ENCODE measurements at regions not wholly inside any gene's neighbourhood (a gene's known extent, or its start where the extent isn't known, plus 50 kb on each side); places are given as distances from the start of the nearest gene placed in this dataset.

DNA sequence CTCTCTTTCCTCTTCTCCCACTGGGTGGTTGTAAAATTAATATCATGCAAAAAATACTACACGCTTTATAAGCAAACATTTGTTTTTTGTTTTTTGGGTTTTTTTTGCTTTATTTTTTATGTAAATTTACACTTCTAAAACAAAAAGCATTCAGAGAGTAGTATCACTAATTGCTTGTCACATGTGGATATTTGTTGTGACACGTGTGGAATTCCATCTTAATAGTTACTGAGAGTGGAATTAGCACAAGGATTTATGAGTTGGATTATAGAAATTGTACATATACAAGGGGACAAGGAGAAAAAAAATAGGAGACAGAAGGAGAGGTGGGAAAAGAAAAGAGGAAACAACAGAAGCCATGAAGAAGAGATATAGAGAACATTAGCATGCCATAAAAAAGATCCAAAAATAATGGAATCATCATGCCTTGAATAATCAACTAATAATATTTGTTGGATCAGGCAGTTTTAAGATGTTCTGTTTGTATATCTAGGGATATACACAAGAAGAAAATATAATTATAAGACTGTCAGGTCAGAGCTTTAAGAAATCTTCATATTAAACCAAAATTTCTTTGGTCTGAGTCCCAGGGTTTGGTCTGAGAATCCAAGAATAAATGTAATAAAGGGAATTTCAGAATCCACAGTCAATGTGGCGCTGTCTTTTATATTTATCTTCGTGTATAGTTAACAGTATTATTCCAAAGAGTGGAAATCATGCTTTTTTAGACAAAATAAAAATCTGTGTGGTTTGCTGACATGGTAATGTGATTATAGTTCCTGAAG lies 98.5 kb upstream of the INTU start:
- no peaks in the 10 kb centered on the region for H3K27me3 Mint-ChIP-seq (ENCODE audit: low read depth)
- ChIA-PET POLR2A (no interaction called here), CTCF (no interaction called here)
- peaks cover 6% of the 10 kb centered on the region; the same call in 1 of the 2 replicates for H3K4me1 Mint-ChIP-seq
- peaks cover 4% of the 10 kb centered on the region; the same call in 1 of the 2 replicates for H3K36me3 Mint-ChIP-seq
- H3K4me3 Mint-ChIP-seq: no peak overlapping the region
- ATAC-seq (no peak), DNase-seq (ENCODE audit: low spot score) (no peak)
- H3K9me3 Mint-ChIP-seq: peaks cover 12% of the 10 kb centered on the region
- TF ChIP-seq SMAD4 (CRISPR knock-in tag; IDR thresholded peaks at IDR 0.05) (no peak), ZNF671 (CRISPR knock-in tag; IDR thresholded peaks at IDR 0.05) (no peak), ZNF396 (CRISPR knock-in tag; IDR thresholded peaks at IDR 0.05; ENCODE audit: borderline replicate concordance) (no peak), OVOL2 (CRISPR knock-in tag; IDR thresholded peaks at IDR 0.05; ENCODE audit: borderline replicate concordance) (no peak)
- TF ChIP-seq, protein P1, sequence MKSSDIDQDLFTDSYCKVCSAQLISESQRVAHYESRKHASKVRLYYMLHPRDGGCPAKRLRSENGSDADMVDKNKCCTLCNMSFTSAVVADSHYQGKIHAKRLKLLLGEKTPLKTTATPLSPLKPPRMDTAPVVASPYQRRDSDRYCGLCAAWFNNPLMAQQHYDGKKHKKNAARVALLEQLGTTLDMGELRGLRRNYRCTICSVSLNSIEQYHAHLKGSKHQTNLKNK (CRISPR knock-in tag; IDR thresholded peaks at IDR 0.05): no peak
- TF ChIP-seq, protein P2, sequence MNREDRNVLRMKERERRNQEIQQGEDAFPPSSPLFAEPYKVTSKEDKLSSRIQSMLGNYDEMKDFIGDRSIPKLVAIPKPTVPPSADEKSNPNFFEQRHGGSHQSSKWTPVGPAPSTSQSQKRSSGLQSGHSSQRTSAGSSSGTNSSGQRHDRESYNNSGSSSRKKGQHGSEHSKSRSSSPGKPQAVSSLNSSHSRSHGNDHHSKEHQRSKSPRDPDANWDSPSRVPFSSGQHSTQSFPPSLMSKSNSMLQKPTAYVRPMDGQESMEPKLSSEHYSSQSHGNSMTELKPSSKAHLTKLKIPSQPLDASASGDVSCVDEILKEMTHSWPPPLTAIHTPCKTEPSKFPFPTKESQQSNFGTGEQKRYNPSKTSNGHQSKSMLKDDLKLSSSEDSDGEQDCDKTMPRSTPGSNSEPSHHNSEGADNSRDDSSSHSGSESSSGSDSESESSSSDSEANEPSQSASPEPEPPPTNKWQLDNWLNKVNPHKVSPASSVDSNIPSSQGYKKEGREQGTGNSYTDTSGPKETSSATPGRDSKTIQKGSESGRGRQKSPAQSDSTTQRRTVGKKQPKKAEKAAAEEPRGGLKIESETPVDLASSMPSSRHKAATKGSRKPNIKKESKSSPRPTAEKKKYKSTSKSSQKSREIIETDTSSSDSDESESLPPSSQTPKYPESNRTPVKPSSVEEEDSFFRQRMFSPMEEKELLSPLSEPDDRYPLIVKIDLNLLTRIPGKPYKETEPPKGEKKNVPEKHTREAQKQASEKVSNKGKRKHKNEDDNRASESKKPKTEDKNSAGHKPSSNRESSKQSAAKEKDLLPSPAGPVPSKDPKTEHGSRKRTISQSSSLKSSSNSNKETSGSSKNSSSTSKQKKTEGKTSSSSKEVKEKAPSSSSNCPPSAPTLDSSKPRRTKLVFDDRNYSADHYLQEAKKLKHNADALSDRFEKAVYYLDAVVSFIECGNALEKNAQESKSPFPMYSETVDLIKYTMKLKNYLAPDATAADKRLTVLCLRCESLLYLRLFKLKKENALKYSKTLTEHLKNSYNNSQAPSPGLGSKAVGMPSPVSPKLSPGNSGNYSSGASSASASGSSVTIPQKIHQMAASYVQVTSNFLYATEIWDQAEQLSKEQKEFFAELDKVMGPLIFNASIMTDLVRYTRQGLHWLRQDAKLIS (CRISPR knock-in tag; IDR thresholded peaks at IDR 0.05; ENCODE audit: borderline replicate concordance): no peak
- TF ChIP-seq, protein P3, sequence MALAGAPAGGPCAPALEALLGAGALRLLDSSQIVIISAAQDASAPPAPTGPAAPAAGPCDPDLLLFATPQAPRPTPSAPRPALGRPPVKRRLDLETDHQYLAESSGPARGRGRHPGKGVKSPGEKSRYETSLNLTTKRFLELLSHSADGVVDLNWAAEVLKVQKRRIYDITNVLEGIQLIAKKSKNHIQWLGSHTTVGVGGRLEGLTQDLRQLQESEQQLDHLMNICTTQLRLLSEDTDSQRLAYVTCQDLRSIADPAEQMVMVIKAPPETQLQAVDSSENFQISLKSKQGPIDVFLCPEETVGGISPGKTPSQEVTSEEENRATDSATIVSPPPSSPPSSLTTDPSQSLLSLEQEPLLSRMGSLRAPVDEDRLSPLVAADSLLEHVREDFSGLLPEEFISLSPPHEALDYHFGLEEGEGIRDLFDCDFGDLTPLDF (CRISPR knock-in tag; IDR thresholded peaks at IDR 0.05): no peak
- TF ChIP-seq, protein P4, sequence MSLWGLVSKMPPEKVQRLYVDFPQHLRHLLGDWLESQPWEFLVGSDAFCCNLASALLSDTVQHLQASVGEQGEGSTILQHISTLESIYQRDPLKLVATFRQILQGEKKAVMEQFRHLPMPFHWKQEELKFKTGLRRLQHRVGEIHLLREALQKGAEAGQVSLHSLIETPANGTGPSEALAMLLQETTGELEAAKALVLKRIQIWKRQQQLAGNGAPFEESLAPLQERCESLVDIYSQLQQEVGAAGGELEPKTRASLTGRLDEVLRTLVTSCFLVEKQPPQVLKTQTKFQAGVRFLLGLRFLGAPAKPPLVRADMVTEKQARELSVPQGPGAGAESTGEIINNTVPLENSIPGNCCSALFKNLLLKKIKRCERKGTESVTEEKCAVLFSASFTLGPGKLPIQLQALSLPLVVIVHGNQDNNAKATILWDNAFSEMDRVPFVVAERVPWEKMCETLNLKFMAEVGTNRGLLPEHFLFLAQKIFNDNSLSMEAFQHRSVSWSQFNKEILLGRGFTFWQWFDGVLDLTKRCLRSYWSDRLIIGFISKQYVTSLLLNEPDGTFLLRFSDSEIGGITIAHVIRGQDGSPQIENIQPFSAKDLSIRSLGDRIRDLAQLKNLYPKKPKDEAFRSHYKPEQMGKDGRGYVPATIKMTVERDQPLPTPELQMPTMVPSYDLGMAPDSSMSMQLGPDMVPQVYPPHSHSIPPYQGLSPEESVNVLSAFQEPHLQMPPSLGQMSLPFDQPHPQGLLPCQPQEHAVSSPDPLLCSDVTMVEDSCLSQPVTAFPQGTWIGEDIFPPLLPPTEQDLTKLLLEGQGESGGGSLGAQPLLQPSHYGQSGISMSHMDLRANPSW (CRISPR knock-in tag; conservative IDR thresholded peaks at IDR 0.05; ENCODE audit: low read depth): no peak
- H3K27ac Mint-ChIP-seq: no peak overlapping the region

DNA sequence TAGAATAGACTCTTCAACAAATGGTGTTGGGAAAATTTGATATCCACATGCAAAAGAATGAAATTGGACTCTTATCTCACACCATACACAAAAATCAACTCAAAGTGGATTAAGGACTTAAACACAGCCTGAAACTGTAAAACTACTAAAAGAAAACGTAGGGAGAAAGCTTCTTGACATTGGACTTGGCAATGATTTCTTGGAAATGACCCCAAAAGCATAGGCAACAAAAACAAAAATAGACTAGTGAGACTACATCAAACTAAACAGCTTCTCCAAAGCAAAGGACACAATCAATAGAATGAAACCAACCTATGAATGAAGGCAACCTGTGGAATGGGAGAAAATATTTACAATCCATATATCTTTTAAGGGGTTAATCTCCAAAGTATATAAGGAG lies 94.7 kb upstream of the INTU start:
- no peaks in the 10 kb centered on the region for H3K27me3 Mint-ChIP-seq (ENCODE audit: low read depth)
- POLR2A ChIA-PET: interaction anchor here (0.6 kb wide), 1 partner anchor 1275 kb away, joined by 3 read pairs; no protein-coding TSS in a partner anchor
- CTCF ChIA-PET: interaction anchor here (0.7 kb wide), 2 partner anchors 13 to 49 kb away, joined by 3 to 4 read pairs; no protein-coding TSS in a partner anchor
- no peaks in the 10 kb centered on the region for H3K36me3 Mint-ChIP-seq
- no peak for ATAC-seq
- peaks cover 32% of the 10 kb centered on the region for H3K4me1 Mint-ChIP-seq
- H3K27ac Mint-ChIP-seq: no peak overlapping the region
- DNase-seq (ENCODE audit: low spot score): no peak
- H3K4me3 Mint-ChIP-seq: no peak overlapping the region
- no peaks in the 10 kb centered on the region for H3K9me3 Mint-ChIP-seq
- TF ChIP-seq, protein P5, sequence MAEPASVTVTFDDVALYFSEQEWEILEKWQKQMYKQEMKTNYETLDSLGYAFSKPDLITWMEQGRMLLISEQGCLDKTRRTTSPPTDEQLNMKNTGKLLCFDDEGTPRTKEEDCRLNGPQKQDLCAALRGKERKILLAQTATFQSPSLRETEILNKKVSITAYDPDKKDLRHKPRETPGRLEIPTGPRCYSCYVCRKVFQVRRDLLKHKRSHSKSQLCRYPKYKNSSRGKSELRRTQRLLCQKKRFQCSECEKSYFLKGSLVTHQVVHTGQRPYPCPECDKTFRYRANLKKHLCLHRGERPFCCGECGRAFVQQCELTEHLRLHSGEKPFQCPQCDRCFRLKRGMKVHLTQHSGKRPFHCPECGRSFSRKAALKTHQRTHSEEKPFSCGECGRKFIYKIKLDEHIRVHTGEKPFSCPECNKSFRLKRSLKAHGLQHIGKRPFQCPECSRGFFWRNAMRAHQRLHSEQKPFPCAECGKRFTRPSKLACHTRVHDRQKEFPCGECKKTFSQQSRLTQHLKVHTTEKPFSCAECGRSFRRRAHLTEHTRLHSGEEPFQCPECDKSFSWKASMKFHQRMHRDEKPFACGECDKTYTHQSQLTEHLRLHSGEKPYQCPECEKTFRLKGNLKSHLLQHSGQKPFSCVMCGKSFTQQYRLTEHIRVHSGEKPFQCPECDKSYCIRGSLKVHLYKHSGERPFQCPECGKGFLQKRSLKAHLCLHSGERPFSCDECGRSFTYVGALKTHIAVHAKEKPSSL (CRISPR knock-in tag; conservative IDR thresholded peaks at IDR 0.05): no peak
- TF ChIP-seq SOX15 (CRISPR knock-in tag; IDR thresholded peaks at IDR 0.05) (no peak), SMAD4 (CRISPR knock-in tag; IDR thresholded peaks at IDR 0.05) (no peak), RORB (CRISPR knock-in tag; IDR thresholded peaks at IDR 0.05) (no peak), PRRX2 (CRISPR knock-in tag; IDR thresholded peaks at IDR 0.05) (no peak)
- TF ChIP-seq, protein P6, sequence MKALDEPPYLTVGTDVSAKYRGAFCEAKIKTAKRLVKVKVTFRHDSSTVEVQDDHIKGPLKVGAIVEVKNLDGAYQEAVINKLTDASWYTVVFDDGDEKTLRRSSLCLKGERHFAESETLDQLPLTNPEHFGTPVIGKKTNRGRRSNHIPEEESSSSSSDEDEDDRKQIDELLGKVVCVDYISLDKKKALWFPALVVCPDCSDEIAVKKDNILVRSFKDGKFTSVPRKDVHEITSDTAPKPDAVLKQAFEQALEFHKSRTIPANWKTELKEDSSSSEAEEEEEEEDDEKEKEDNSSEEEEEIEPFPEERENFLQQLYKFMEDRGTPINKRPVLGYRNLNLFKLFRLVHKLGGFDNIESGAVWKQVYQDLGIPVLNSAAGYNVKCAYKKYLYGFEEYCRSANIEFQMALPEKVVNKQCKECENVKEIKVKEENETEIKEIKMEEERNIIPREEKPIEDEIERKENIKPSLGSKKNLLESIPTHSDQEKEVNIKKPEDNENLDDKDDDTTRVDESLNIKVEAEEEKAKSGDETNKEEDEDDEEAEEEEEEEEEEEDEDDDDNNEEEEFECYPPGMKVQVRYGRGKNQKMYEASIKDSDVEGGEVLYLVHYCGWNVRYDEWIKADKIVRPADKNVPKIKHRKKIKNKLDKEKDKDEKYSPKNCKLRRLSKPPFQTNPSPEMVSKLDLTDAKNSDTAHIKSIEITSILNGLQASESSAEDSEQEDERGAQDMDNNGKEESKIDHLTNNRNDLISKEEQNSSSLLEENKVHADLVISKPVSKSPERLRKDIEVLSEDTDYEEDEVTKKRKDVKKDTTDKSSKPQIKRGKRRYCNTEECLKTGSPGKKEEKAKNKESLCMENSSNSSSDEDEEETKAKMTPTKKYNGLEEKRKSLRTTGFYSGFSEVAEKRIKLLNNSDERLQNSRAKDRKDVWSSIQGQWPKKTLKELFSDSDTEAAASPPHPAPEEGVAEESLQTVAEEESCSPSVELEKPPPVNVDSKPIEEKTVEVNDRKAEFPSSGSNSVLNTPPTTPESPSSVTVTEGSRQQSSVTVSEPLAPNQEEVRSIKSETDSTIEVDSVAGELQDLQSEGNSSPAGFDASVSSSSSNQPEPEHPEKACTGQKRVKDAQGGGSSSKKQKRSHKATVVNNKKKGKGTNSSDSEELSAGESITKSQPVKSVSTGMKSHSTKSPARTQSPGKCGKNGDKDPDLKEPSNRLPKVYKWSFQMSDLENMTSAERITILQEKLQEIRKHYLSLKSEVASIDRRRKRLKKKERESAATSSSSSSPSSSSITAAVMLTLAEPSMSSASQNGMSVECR (CRISPR knock-in tag; IDR thresholded peaks at IDR 0.05; ENCODE audit: borderline replicate concordance): no peak
- TF ChIP-seq, protein P3 (CRISPR knock-in tag; IDR thresholded peaks at IDR 0.05): no peak
- TF ChIP-seq, protein P7, sequence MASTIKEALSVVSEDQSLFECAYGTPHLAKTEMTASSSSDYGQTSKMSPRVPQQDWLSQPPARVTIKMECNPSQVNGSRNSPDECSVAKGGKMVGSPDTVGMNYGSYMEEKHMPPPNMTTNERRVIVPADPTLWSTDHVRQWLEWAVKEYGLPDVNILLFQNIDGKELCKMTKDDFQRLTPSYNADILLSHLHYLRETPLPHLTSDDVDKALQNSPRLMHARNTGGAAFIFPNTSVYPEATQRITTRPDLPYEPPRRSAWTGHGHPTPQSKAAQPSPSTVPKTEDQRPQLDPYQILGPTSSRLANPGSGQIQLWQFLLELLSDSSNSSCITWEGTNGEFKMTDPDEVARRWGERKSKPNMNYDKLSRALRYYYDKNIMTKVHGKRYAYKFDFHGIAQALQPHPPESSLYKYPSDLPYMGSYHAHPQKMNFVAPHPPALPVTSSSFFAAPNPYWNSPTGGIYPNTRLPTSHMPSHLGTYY (CRISPR knock-in tag; IDR thresholded peaks at IDR 0.05): no peak
